ENCODE measurements at regions not wholly inside any gene's neighbourhood (a gene's known extent, or its start where the extent isn't known, plus 50 kb on each side); places are given as distances from the start of the nearest gene placed in this dataset.
A peak's percentile ranks its signal among the peaks of the same experiment; 100 is the strongest.
"Not testable (repeated sequence)": the region's sequence is repeated elsewhere in the genome, so short reads cannot be mapped to it uniquely, and the experiment has no call there.

- ATAC-seq (ENCODE audit: low FRiP score in 2 of 2) (no peak), DNase-seq (no peak)
- no peaks in the 10 kb centered on the region for H3K4me1 ChIP-seq
Measured at GRCh38 chr4:117898496-117898895, 135.8 kb upstream of the NDST3 start.

GRCh38 chr4:117900832-117901231 lies 133.5 kb upstream of the NDST3 start:
- 18 to 24% methylated on average over 2 of the region's 2 CpGs for WGBS, 2 donors

More at GRCh38 chr4:117898496-117898895, 135.8 kb upstream of the NDST3 start:
- H3K27me3 ChIP-seq, result no peaks in the 10 kb centered on the region
- no peak overlapping the region for H3K4me3 ChIP-seq
- no peak overlapping the region for H3K27ac ChIP-seq
- peaks cover 0 to 4% (median 0%) of the 10 kb centered on the region in 4 donors for H3K9me3 ChIP-seq
- H3K36me3 ChIP-seq, result no peaks in the 10 kb centered on the region
- TF ChIP-seq EP300 (IDR thresholded peaks at IDR 0.05) (no peak), POLR2A (IDR thresholded peaks at IDR 0.05) (no peak), CTCF (IDR thresholded peaks at IDR 0.05) (no peak), POLR2AphosphoS5 (IDR thresholded peaks at IDR 0.05) (no peak)

GRCh38 chr4:117907646-117908045 lies 126.6 kb upstream of the NDST3 start:
- no peaks in the 10 kb centered on the region for H3K9me3 ChIP-seq
- DNase-seq (no peak), ATAC-seq (ENCODE audit: low FRiP score in 2 of 2) (no peak)
- H3K4me3 ChIP-seq, result no peak overlapping the region
- TF ChIP-seq CTCF (IDR thresholded peaks at IDR 0.05) (no peak), POLR2AphosphoS5 (IDR thresholded peaks at IDR 0.05) (no peak), EP300 (IDR thresholded peaks at IDR 0.05) (no peak), POLR2A (IDR thresholded peaks at IDR 0.05) (no peak)
- no peaks in the 10 kb centered on the region for H3K27me3 ChIP-seq
- WGBS, 2 donors, result 82 to 96% methylated on average over 1 of the region's 1 CpG
- no peak overlapping the region for H3K27ac ChIP-seq
- H3K4me1 ChIP-seq, result no peaks in the 10 kb centered on the region
- H3K36me3 ChIP-seq, result no peaks in the 10 kb centered on the region

More at GRCh38 chr4:117900832-117901231, 133.5 kb upstream of the NDST3 start:
- no peak for DNase-seq
- no peak overlapping the region for H3K27ac ChIP-seq
- peaks cover 0 to 4% (median 0%) of the 10 kb centered on the region in 4 donors for H3K9me3 ChIP-seq
- H3K4me3 ChIP-seq, result no peak overlapping the region
- ATAC-seq (ENCODE audit: low FRiP score in 2 of 2), result no peak
- H3K36me3 ChIP-seq, result no peaks in the 10 kb centered on the region
- TF ChIP-seq POLR2AphosphoS5 (IDR thresholded peaks at IDR 0.05), result no peak
- TF ChIP-seq POLR2A (IDR thresholded peaks at IDR 0.05), result no peak
- TF ChIP-seq CTCF (IDR thresholded peaks at IDR 0.05), result no peak
- TF ChIP-seq EP300 (IDR thresholded peaks at IDR 0.05), result no peak
- no peaks in the 10 kb centered on the region for H3K27me3 ChIP-seq
- no peaks in the 10 kb centered on the region for H3K4me1 ChIP-seq

GRCh38 chr4:117908306-117909207 lies 125.7 kb upstream of the NDST3 start:
- H3K4me3 ChIP-seq, result no peak overlapping the region
- H3K4me1 ChIP-seq, result no peaks in the 10 kb centered on the region
- WGBS, 2 donors, result 62 to 66% methylated on average over 5 of the region's 5 CpGs
- H3K27ac ChIP-seq, result no peak overlapping the region
- TF ChIP-seq CTCF (IDR thresholded peaks at IDR 0.05), result no peak
- no peak for TF ChIP-seq EP300 (IDR thresholded peaks at IDR 0.05)
- no peak for TF ChIP-seq POLR2A (IDR thresholded peaks at IDR 0.05)
- TF ChIP-seq POLR2AphosphoS5 (IDR thresholded peaks at IDR 0.05), result no peak
- DNase-seq, result no peak
- no peaks in the 10 kb centered on the region for H3K9me3 ChIP-seq
- no peaks in the 10 kb centered on the region for H3K36me3 ChIP-seq
- H3K27me3 ChIP-seq, result no peaks in the 10 kb centered on the region
- no peak for ATAC-seq (ENCODE audit: low FRiP score in 2 of 2)

- no peaks in the 10 kb centered on the region for H3K4me1 ChIP-seq
- WGBS, 2 donors, result 85 to 100% methylated on average over 1 to 4 of the region's 4 CpGs
- H3K27me3 ChIP-seq, result no peaks in the 10 kb centered on the region
- no peaks in the 10 kb centered on the region for H3K36me3 ChIP-seq
- DNase-seq (no peak), ATAC-seq (ENCODE audit: low FRiP score in 2 of 2) (no peak)
- H3K27ac ChIP-seq, result no peak overlapping the region
- no peak overlapping the region for H3K4me3 ChIP-seq
- no peak for TF ChIP-seq POLR2A (IDR thresholded peaks at IDR 0.05)
- no peak for TF ChIP-seq EP300 (IDR thresholded peaks at IDR 0.05)
- TF ChIP-seq CTCF (IDR thresholded peaks at IDR 0.05), result no peak
- no peak for TF ChIP-seq POLR2AphosphoS5 (IDR thresholded peaks at IDR 0.05)
- H3K9me3 ChIP-seq, result no peaks in the 10 kb centered on the region
Measured at GRCh38 chr4:117916728-117917127, 117.6 kb upstream of the NDST3 start.

GRCh38 chr4:117922311-117922710 lies 112.0 kb upstream of the NDST3 start:
- not testable (repeated sequence) for H3K4me1 ChIP-seq; ATAC-seq (ENCODE audit: low FRiP score in 2 of 2); H3K36me3 ChIP-seq; H3K9me3 ChIP-seq; H3K27me3 ChIP-seq; H3K4me3 ChIP-seq; H3K27ac ChIP-seq
- DNase-seq, result peak in 1 of 2 donors; percentile 8
- WGBS, 2 donors, result 67 to 70% methylated on average over 7 to 9 of the region's 9 CpGs

GRCh38 chr4:117927823-117928222 lies 106.5 kb upstream of the NDST3 start:
- ATAC-seq (ENCODE audit: low FRiP score in 2 of 2); H3K27me3 ChIP-seq: not testable (repeated sequence)
- 81 to 93% methylated on average over 2 of the region's 2 CpGs for WGBS, 2 donors

More at GRCh38 chr4:117927823-117928222, 106.5 kb upstream of the NDST3 start:
- not testable (repeated sequence) for H3K9me3 ChIP-seq, H3K36me3 ChIP-seq, H3K4me3 ChIP-seq, H3K4me1 ChIP-seq, H3K27ac ChIP-seq, DNase-seq
